CD14-positive monocyte (primary cell): ENCODE measurements at regions not wholly inside any gene's neighbourhood (a gene's known extent, or its start where the extent isn't known, plus 50 kb on each side); places are given as distances from the start of the nearest gene placed in this dataset.

Experiments
- DNase-seq, 3 donors: peaks; one replicate each; pipeline ENCODE4 v3.0.0-alpha.2; 2011 to 2022
- H2AFZ ChIP-seq: 2 replicates; pipeline ENCODE4 v1.6.0; 2012; ENCODE audit warnings: mild to moderate bottlenecking, low read depth, low read length, inconsistent platforms; ENCODE audit not compliant: insufficient read depth, poor library complexity, severe bottlenecking
- H3K27ac ChIP-seq, 2 donors: 1 replicate in 1 of 2; 2 replicates in 1 of 2; pipeline ENCODE4 v1.5.1; 2012 to 2013; ENCODE audit warnings: low read length in 2 of 2, control low read depth in 1 of 2, inconsistent platforms in 1 of 2, low read depth in 1 of 2, mild to moderate bottlenecking in 1 of 2
- H3K27me3 ChIP-seq, 2 donors: one replicate each; pipeline versions ENCODE4 v1.6.0 to v1.6.1; 2011 to 2013; ENCODE audit warnings: low read length in 2 of 2; ENCODE audit not compliant: control insufficient read depth in 2 of 2, insufficient read depth in 2 of 2
- H3K36me3 ChIP-seq, 2 donors: replicated peaks in 1 of 2; 1 replicate in 1 of 2; 2 replicates in 1 of 2; pipeline versions ENCODE4 v1.5.1 to v1.6.1; 2012 to 2013; ENCODE audit warnings: low read length in 2 of 2, control low read depth in 1 of 2, inconsistent platforms in 1 of 2, mild to moderate bottlenecking in 1 of 2; ENCODE audit not compliant: insufficient read depth in 2 of 2, control insufficient read depth in 1 of 2
- H3K4me1 ChIP-seq, 2 donors: 1 replicate in 1 of 2; 2 replicates in 1 of 2; pipeline versions ENCODE4 v1.5.1 to v1.6.1; 2012 to 2013; ENCODE audit warnings: low read length in 2 of 2, control low read depth in 1 of 2, inconsistent platforms in 1 of 2, mild to moderate bottlenecking in 1 of 2, moderate library complexity in 1 of 2; ENCODE audit not compliant: insufficient read depth in 2 of 2, control insufficient read depth in 1 of 2
- H3K4me2 ChIP-seq: replicated peaks from 2 replicates; pipeline ENCODE3; 2012; ENCODE audit warnings: low read length, moderate library complexity, mild to moderate bottlenecking; ENCODE audit not compliant: poor library complexity, severe bottlenecking; ENCODE audit errors: extremely low read depth
- H3K4me3 ChIP-seq, 3 experiments: fragments of 200-600 bp in 1 of 3; sonication (generic) in 1 of 3; replicated peaks in 1 of 3; 1 replicate in 2 of 3; 2 replicates in 1 of 3; pipeline ENCODE4 v1.5.1; 2011 to 2013; ENCODE audit warnings: low read length in 3 of 3, mild to moderate bottlenecking in 3 of 3, control low read depth in 2 of 3, low read depth in 2 of 3, inconsistent platforms in 1 of 3, moderate library complexity in 1 of 3
- H3K79me2 ChIP-seq: 2 replicates; pipeline ENCODE4 v1.6.0; 2012; ENCODE audit warnings: mild to moderate bottlenecking, control low read depth, inconsistent platforms, low read length, moderate library complexity; ENCODE audit not compliant: insufficient read depth
- H3K9ac ChIP-seq: 2 replicates; pipeline ENCODE4 v1.6.0; 2017; ENCODE audit warnings: low read length, mild to moderate bottlenecking; ENCODE audit not compliant: insufficient read depth, poor library complexity, severe bottlenecking
- H3K9me3 ChIP-seq, 2 donors: replicated peaks in 1 of 2; 1 replicate in 1 of 2; 2 replicates in 1 of 2; pipeline versions ENCODE4 v1.5.1 to v1.6.1; 2012 to 2013; ENCODE audit warnings: low read length in 2 of 2, control low read depth in 1 of 2; ENCODE audit not compliant: control insufficient read depth in 1 of 2, insufficient read depth in 1 of 2
- H4K20me1 ChIP-seq: 2 replicates; pipeline ENCODE4 v1.6.0; 2012; ENCODE audit warnings: mild to moderate bottlenecking, low read length, control low read depth, moderate library complexity; ENCODE audit not compliant: insufficient read depth
- H3K27ac Mint-ChIP-seq, 7 donors: one replicate each; pipeline ENCODE4 v1.8.0; 2020; ENCODE audit warnings: mild to moderate bottlenecking in 7 of 7, mixed read lengths in 7 of 7, moderate library complexity in 6 of 7, inconsistent platforms in 2 of 7
- H3K27me3 Mint-ChIP-seq, 3 donors: one replicate each; pipeline ENCODE4 v1.8.0; 2021 to 2022; ENCODE audit warnings: low read depth in 3 of 3, mild to moderate bottlenecking in 3 of 3, mixed read lengths in 3 of 3, moderate library complexity in 3 of 3, inconsistent platforms in 1 of 3
- H3K36me3 Mint-ChIP-seq, 2 donors: one replicate each; pipeline ENCODE4 v1.8.0; 2020; ENCODE audit warnings: mixed read lengths in 2 of 2, inconsistent platforms in 1 of 2, mild to moderate bottlenecking in 1 of 2
- H3K4me1 Mint-ChIP-seq: one replicate; pipeline ENCODE4 v1.8.0; 2020; ENCODE audit warnings: mild to moderate bottlenecking, mixed read lengths
- H3K4me3 Mint-ChIP-seq, 2 donors: one replicate each; pipeline ENCODE4 v1.8.0; 2020; ENCODE audit warnings: mild to moderate bottlenecking in 2 of 2, mixed read lengths in 2 of 2, moderate library complexity in 1 of 2
- H3K9me3 Mint-ChIP-seq, 7 donors: one replicate each; pipeline ENCODE4 v1.8.0; 2020 to 2022; ENCODE audit warnings: mixed read lengths in 7 of 7, mild to moderate bottlenecking in 6 of 7, moderate library complexity in 6 of 7, inconsistent platforms in 2 of 7
- CTCF ChIP-seq: fragments of 200-600 bp; IDR thresholded peaks from one replicate; pipeline ENCODE4 v1.8.0; 2022; ENCODE audit warnings: antibody characterized with exemption, mild to moderate bottlenecking
- WGBS: methylation state at CpG from one replicate; pipeline ENCODE4 v1.1.5; 2013; ENCODE audit warnings: missing lambda C conversion rate; ENCODE audit not compliant: insufficient coverage; 5-methylcytosine and 5-hydroxymethylcytosine counted together
- intact Hi-C, 2 donors: fragments of 100-400 bp; cut with micrococcal nuclease; formaldehyde crosslinking; loops; one replicate each; pipeline versions ENCODE4 v1.15.0 to v1.15.1; 2023

- Histone ChIP-seq H3K27me3 (no peaks in the 10 kb centered on the region), H3K9ac (no peak overlapping the region), H3K4me1 (no peaks in the 10 kb centered on the region), H3K4me2 (no peak overlapping the region), H4K20me1 (no peaks in the 10 kb centered on the region), H3K4me3 (no peak overlapping the region), H3K36me3 (no peaks in the 10 kb centered on the region), H2AFZ (no peak overlapping the region), H3K79me2 (no peaks in the 10 kb centered on the region), H3K27ac (no peak overlapping the region), H3K9me3 (peaks cover 0 to 9% of the 10 kb centered on the region in 2 donors)
- no peak overlapping the region for H3K4me3 Mint-ChIP-seq
- DNase-seq = no peak
- peaks cover 0 to 6% (median 0%) of the 10 kb centered on the region in 7 donors for H3K9me3 Mint-ChIP-seq
- intact Hi-C loops = no loop called here
- TF ChIP-seq CTCF = no peak
- H3K27ac Mint-ChIP-seq = no peak overlapping the region
- peaks cover 0 to 2% (median 0%) of the 10 kb centered on the region in 3 donors for H3K27me3 Mint-ChIP-seq
- 67% methylated on average over 1 of the region's 3 CpGs for WGBS
- no peaks in the 10 kb centered on the region for H3K36me3 Mint-ChIP-seq
- no peaks in the 10 kb centered on the region for H3K4me1 Mint-ChIP-seq
Measured at GRCh38 chr3:106329521-106329920, 460.7 kb upstream of the CBLB start.

GRCh38 chr3:106331636-106332035 lies 462.8 kb upstream of the CBLB start:
- no peak overlapping the region for H2AFZ ChIP-seq
- H3K79me2 ChIP-seq = no peaks in the 10 kb centered on the region
- no peak overlapping the region for H3K27ac Mint-ChIP-seq
- no peaks in the 10 kb centered on the region for H4K20me1 ChIP-seq
- H3K4me2 ChIP-seq = no peak overlapping the region
- no peaks in the 10 kb centered on the region for H3K9me3 ChIP-seq
- H3K27me3 ChIP-seq = no peaks in the 10 kb centered on the region
- no peaks in the 10 kb centered on the region for H3K36me3 ChIP-seq
- H3K4me1 Mint-ChIP-seq = no peaks in the 10 kb centered on the region
- intact Hi-C loops = no loop called here
- H3K4me1 ChIP-seq = no peaks in the 10 kb centered on the region
- H3K36me3 Mint-ChIP-seq = no peaks in the 10 kb centered on the region
- no peak overlapping the region for H3K4me3 ChIP-seq
- H3K9me3 Mint-ChIP-seq = peaks cover 0 to 2% (median 0%) of the 10 kb centered on the region in 7 donors
- H3K27me3 Mint-ChIP-seq = peaks cover 0 to 2% (median 0%) of the 10 kb centered on the region in 3 donors
- no peak for DNase-seq
- no peak overlapping the region for H3K9ac ChIP-seq
- no peak overlapping the region for H3K27ac ChIP-seq
- H3K4me3 Mint-ChIP-seq = no peak overlapping the region
- no peak for TF ChIP-seq CTCF
